HCT116 (cell line): ENCODE measurements at regions not wholly inside any gene's neighbourhood (a gene's known extent, or its start where the extent isn't known, plus 50 kb on each side); places are given as distances from the start of the nearest gene placed in this dataset.

ENCODE experiments used
- CEBPB ChIP-seq: IDR thresholded peaks from 2 replicates; pipeline ENCODE4 v1.6.1; 2012; ENCODE audit warnings: low read depth
- ELF1 ChIP-seq: IDR thresholded peaks from 2 replicates; pipeline ENCODE4 v1.6.1; 2012; ENCODE audit warnings: low read depth, borderline replicate concordance
- EZH2 ChIP-seq: fragments of 200-600 bp; sonication (generic); IDR thresholded peaks from 2 replicates; pipeline ENCODE4 v1.6.1; 2017; ENCODE audit warnings: antibody characterized with exemption, mixed run types
- EZH2phosphoT487 ChIP-seq: fragments of 200-600 bp; IDR thresholded peaks from 2 replicates; pipeline ENCODE4 v1.6.1; 2018; ENCODE audit warnings: antibody characterized with exemption, borderline replicate concordance
- POLR2A ChIP-seq: IDR thresholded peaks from 2 replicates; pipeline ENCODE4 v1.7.0; 2011; ENCODE audit warnings: borderline replicate concordance; ENCODE audit not compliant: insufficient read depth, insufficient read length; ENCODE audit errors: extremely low read depth
- POLR2AphosphoS5 ChIP-seq: IDR thresholded peaks from 2 replicates; pipeline ENCODE4 v1.6.1; 2011; ENCODE audit warnings: mild to moderate bottlenecking, low read depth, low read length, moderate library complexity
- SRF ChIP-seq: IDR thresholded peaks from 2 replicates; pipeline ENCODE4 v1.6.1; 2012; ENCODE audit warnings: low read depth
- YY1 ChIP-seq: IDR thresholded peaks from 2 replicates; pipeline ENCODE4 v1.6.1; 2011; ENCODE audit warnings: low read length, low read depth, moderate library complexity, mild to moderate bottlenecking; ENCODE audit not compliant: insufficient replicate concordance; ENCODE audit errors: extremely low read depth
- TF ChIP-seq, protein P1 (sequence below), 3 experiments: fragments of 200-600 bp in 1 of 3; sonication (generic) in 1 of 3; IDR thresholded peaks in 2 of 3; conservative IDR thresholded peaks in 1 of 3; 2 replicates each; pipeline ENCODE4 v1.5.1; 2012 to 2017; ENCODE audit warnings: low read depth in 2 of 3, low read length in 2 of 3, antibody characterized with exemption in 1 of 3, borderline replicate concordance in 1 of 3, control low read depth in 1 of 3, mild to moderate bottlenecking in 1 of 3, mixed read lengths in 1 of 3, mixed run types in 1 of 3, moderate library complexity in 1 of 3; ENCODE audit not compliant: insufficient read depth in 1 of 3
- TF ChIP-seq, protein P2 (sequence below): IDR thresholded peaks from 2 replicates; pipeline ENCODE4 v1.6.1; 2012

DNA sequence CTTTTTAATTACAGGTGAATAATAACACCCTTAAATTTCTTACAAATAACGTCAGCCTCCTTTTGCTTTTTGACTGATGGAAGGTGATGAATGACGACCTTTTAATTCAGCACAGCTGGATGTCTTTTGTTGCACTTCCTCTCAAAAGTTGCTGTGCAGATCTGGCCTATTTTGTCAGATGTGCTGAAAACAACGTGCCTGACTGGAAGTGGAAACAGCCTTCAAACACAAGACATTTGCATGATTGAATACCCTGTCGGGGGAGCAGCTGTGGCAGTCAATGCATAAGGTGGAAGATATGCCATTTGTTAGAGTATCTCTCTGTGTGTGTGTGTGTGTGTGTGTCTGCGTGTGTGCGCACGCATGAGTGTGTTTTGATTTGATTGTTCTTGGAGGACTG is 579.7 kb downstream of the SPRY1 start:
- TF ChIP-seq, protein P1, sequence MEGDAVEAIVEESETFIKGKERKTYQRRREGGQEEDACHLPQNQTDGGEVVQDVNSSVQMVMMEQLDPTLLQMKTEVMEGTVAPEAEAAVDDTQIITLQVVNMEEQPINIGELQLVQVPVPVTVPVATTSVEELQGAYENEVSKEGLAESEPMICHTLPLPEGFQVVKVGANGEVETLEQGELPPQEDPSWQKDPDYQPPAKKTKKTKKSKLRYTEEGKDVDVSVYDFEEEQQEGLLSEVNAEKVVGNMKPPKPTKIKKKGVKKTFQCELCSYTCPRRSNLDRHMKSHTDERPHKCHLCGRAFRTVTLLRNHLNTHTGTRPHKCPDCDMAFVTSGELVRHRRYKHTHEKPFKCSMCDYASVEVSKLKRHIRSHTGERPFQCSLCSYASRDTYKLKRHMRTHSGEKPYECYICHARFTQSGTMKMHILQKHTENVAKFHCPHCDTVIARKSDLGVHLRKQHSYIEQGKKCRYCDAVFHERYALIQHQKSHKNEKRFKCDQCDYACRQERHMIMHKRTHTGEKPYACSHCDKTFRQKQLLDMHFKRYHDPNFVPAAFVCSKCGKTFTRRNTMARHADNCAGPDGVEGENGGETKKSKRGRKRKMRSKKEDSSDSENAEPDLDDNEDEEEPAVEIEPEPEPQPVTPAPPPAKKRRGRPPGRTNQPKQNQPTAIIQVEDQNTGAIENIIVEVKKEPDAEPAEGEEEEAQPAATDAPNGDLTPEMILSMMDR (IDR thresholded peaks at IDR 0.05 in 2 of 3, conservative IDR thresholded peaks at IDR 0.05 in 1 of 3; ENCODE audit: borderline replicate concordance in 1 of 3, insufficient read depth in 1 of 3, low read depth in 2 of 3, low read length in 2 of 3): no peak
- TF ChIP-seq POLR2AphosphoS5 (no peak), POLR2A (no peak), ELF1 (no peak), EZH2phosphoT487 (no peak), EZH2 (no peak), CEBPB (no peak), YY1 (no peak), SRF (no peak)
- TF ChIP-seq, protein P2, sequence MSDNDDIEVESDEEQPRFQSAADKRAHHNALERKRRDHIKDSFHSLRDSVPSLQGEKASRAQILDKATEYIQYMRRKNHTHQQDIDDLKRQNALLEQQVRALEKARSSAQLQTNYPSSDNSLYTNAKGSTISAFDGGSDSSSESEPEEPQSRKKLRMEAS: no peak
